SK-N-SH (cell line): ENCODE measurements at regions not wholly inside any gene's neighbourhood (a gene's known extent, or its start where the extent isn't known, plus 50 kb on each side); places are given as distances from the start of the nearest gene placed in this dataset.

Experiments
- CHD2 ChIP-seq: fragments of 150-350 bp; IDR thresholded peaks from 2 replicates; pipeline ENCODE4 v1.6.1; 2018; ENCODE audit warnings: low read length; ENCODE audit not compliant: partially characterized antibody
- CTCF ChIP-seq: fragments of 200-600 bp; sonication (generic); IDR thresholded peaks from 2 replicates; pipeline ENCODE4 v1.6.1; 2017; ENCODE audit warnings: antibody characterized with exemption, mild to moderate bottlenecking, moderate library complexity
- EP300 ChIP-seq, 2 experiments: IDR thresholded peaks; 2 replicates each; pipeline versions ENCODE4 v1.4.0 to v1.6.1; 2012; ENCODE audit warnings: borderline replicate concordance in 1 of 2, low read depth in 1 of 2, low read length in 1 of 2
- MEF2A ChIP-seq: IDR thresholded peaks from 2 replicates; pipeline ENCODE4 v1.4.0; 2012; ENCODE audit warnings: low read depth, borderline replicate concordance
- NFIC ChIP-seq: IDR thresholded peaks from 2 replicates; pipeline ENCODE4 v1.4.0; 2012; ENCODE audit warnings: borderline replicate concordance
- POLR2AphosphoS5 ChIP-seq: IDR thresholded peaks from 2 replicates; pipeline ENCODE4 v1.6.1; 2012; ENCODE audit warnings: low read depth, low read length
- RCOR1 ChIP-seq: fragments of 150-350 bp; IDR thresholded peaks from 2 replicates; pipeline ENCODE4 v1.6.1; 2017; ENCODE audit warnings: antibody characterized with exemption, low read length
- USF2 ChIP-seq: fragments of 150-350 bp; IDR thresholded peaks from 2 replicates; pipeline ENCODE4 v1.6.1; 2017; ENCODE audit warnings: antibody characterized with exemption, low read length, low read depth, borderline replicate concordance
- TF ChIP-seq, protein P1 (sequence below): IDR thresholded peaks from 2 replicates; pipeline ENCODE4 v1.6.1; 2012; ENCODE audit warnings: mild to moderate bottlenecking, low read depth, low read length, moderate library complexity

- no peak for TF ChIP-seq NFIC
- TF ChIP-seq CTCF: no peak
- no peak for TF ChIP-seq EP300 (IDR thresholded peaks at IDR 0.05; ENCODE audit: borderline replicate concordance in 1 of 2, low read depth in 1 of 2, low read length in 1 of 2)
- TF ChIP-seq USF2: no peak
- TF ChIP-seq POLR2AphosphoS5: no peak
- TF ChIP-seq CHD2: no peak
- no peak for TF ChIP-seq MEF2A
- TF ChIP-seq, protein P1, sequence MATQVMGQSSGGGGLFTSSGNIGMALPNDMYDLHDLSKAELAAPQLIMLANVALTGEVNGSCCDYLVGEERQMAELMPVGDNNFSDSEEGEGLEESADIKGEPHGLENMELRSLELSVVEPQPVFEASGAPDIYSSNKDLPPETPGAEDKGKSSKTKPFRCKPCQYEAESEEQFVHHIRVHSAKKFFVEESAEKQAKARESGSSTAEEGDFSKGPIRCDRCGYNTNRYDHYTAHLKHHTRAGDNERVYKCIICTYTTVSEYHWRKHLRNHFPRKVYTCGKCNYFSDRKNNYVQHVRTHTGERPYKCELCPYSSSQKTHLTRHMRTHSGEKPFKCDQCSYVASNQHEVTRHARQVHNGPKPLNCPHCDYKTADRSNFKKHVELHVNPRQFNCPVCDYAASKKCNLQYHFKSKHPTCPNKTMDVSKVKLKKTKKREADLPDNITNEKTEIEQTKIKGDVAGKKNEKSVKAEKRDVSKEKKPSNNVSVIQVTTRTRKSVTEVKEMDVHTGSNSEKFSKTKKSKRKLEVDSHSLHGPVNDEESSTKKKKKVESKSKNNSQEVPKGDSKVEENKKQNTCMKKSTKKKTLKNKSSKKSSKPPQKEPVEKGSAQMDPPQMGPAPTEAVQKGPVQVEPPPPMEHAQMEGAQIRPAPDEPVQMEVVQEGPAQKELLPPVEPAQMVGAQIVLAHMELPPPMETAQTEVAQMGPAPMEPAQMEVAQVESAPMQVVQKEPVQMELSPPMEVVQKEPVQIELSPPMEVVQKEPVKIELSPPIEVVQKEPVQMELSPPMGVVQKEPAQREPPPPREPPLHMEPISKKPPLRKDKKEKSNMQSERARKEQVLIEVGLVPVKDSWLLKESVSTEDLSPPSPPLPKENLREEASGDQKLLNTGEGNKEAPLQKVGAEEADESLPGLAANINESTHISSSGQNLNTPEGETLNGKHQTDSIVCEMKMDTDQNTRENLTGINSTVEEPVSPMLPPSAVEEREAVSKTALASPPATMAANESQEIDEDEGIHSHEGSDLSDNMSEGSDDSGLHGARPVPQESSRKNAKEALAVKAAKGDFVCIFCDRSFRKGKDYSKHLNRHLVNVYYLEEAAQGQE: no peak
- TF ChIP-seq RCOR1: no peak
Observed at GRCh38 chrX:22742174-22742573, 257.6 kb upstream of the DDX53 start.
